ENCODE measurements at regions not wholly inside any gene's neighbourhood (a gene's known extent, or its start where the extent isn't known, plus 50 kb on each side); places are given as distances from the start of the nearest gene placed in this dataset.
A peak's percentile ranks its signal among the peaks of the same experiment; 100 is the strongest.

- DNase-seq (ENCODE audit: low read depth, low spot score) (peak; percentile 53), FAIRE-seq (peak; percentile 88)
- Histone ChIP-seq H3K27ac (ENCODE audit: control insufficient read depth, insufficient read depth, low read length) (no peak overlapping the region), H3K4me2 (ENCODE audit: control insufficient read depth, extremely low read depth, insufficient read depth, low read depth, low read length) (no peak overlapping the region), H3K27me3 (ENCODE audit: control insufficient read depth, extremely low read depth, insufficient read depth, low read length) (no peaks in the 10 kb centered on the region), H3K9me3 (ENCODE audit: control insufficient read depth, low read depth, low read length) (no peaks in the 10 kb centered on the region), H3K4me1 (ENCODE audit: control insufficient read depth, extremely low read depth, insufficient read depth, low read length) (peaks cover 26% of the 10 kb centered on the region), H4K20me1 (ENCODE audit: control insufficient read depth, extremely low read depth, insufficient read depth, low read length) (no peaks in the 10 kb centered on the region), H3K9ac (ENCODE audit: control insufficient read depth, extremely low read depth, insufficient read depth, low read length) (no peak overlapping the region), H3K36me3 (ENCODE audit: control insufficient read depth in 2 of 2, extremely low read depth in 1 of 2, insufficient read depth in 2 of 2, low read length in 2 of 2) (no peaks in the 10 kb centered on the region), H3K4me3 (ENCODE audit: control insufficient read depth in 2 of 3, extremely low read depth in 1 of 3, insufficient read depth in 2 of 3, low read depth in 1 of 3, low read length in 3 of 3) (no peak overlapping the region), H2AFZ (ENCODE audit: control insufficient read depth, low read length) (no peak overlapping the region), H3K79me2 (ENCODE audit: control insufficient read depth, insufficient read depth, low read length) (no peaks in the 10 kb centered on the region), H3K9me1 (ENCODE audit: control insufficient read depth, extremely low read depth, insufficient read depth, low read length) (no peaks in the 10 kb centered on the region)
- dilution Hi-C loops (cut with MboI; ENCODE audit: extremely low pct_ligation_motif_present, low sequenced_read_pairs), result no loop called here
- TF ChIP-seq EZH2 (IDR thresholded peaks at IDR 0.05; ENCODE audit: low read length), result no peak
- no peak for TF ChIP-seq CTCF (optimal IDR thresholded peaks at IDR 0.05 in 1 of 3, IDR thresholded peaks at IDR 0.05 in 1 of 3, conservative IDR thresholded peaks at IDR 0.05 in 1 of 3; ENCODE audit: extremely low read depth in 1 of 3, insufficient read depth in 2 of 3, low read length in 3 of 3)
Observed at GRCh38 chr3:31014317-31015040, 120.0 kb upstream of the GADL1 start.

DNA sequence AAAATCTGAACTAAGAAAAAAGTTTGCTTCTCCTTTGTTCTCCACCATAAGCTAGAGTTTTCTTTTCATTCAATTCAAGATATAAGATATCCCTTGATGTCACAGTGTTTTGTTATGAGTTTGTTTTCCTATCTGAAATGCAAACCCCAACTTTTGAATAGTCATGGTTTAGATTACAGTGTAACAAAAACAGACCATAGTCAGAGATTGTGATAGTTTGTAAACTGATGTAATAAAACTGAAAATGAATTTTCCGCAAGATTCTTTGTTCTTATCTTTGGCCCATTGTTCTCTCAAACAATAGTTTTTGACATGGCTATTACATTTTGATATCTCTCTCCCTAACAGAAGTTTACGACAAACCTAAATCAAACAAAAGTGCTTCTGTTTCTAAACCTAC, 121.7 kb upstream of the GADL1 start:
- no peak overlapping the region for H3K4me3 ChIP-seq (ENCODE audit: control insufficient read depth in 2 of 3, extremely low read depth in 1 of 3, insufficient read depth in 2 of 3, low read depth in 1 of 3, low read length in 3 of 3)
- dilution Hi-C loops (cut with MboI; ENCODE audit: extremely low pct_ligation_motif_present, low sequenced_read_pairs), result no loop called here
- peaks cover 12% of the 10 kb centered on the region for H3K4me1 ChIP-seq (ENCODE audit: control insufficient read depth, extremely low read depth, insufficient read depth, low read length)
- DNase-seq (ENCODE audit: low read depth, low spot score) (no peak), FAIRE-seq (no peak)
- no peak overlapping the region for H3K9ac ChIP-seq (ENCODE audit: control insufficient read depth, extremely low read depth, insufficient read depth, low read length)
- H3K4me2 ChIP-seq (ENCODE audit: control insufficient read depth, extremely low read depth, insufficient read depth, low read depth, low read length), result no peak overlapping the region
- H3K79me2 ChIP-seq (ENCODE audit: control insufficient read depth, insufficient read depth, low read length), result no peaks in the 10 kb centered on the region
- no peaks in the 10 kb centered on the region for H3K27me3 ChIP-seq (ENCODE audit: control insufficient read depth, extremely low read depth, insufficient read depth, low read length)
- no peak overlapping the region for H2AFZ ChIP-seq (ENCODE audit: control insufficient read depth, low read length)
- H3K9me1 ChIP-seq (ENCODE audit: control insufficient read depth, extremely low read depth, insufficient read depth, low read length), result no peaks in the 10 kb centered on the region
- H3K27ac ChIP-seq (ENCODE audit: control insufficient read depth, insufficient read depth, low read length), result no peak overlapping the region
- H4K20me1 ChIP-seq (ENCODE audit: control insufficient read depth, extremely low read depth, insufficient read depth, low read length), result no peaks in the 10 kb centered on the region
- H3K9me3 ChIP-seq (ENCODE audit: control insufficient read depth, low read depth, low read length), result no peaks in the 10 kb centered on the region
- no peak for TF ChIP-seq CTCF (optimal IDR thresholded peaks at IDR 0.05 in 1 of 3, IDR thresholded peaks at IDR 0.05 in 1 of 3, conservative IDR thresholded peaks at IDR 0.05 in 1 of 3; ENCODE audit: extremely low read depth in 1 of 3, insufficient read depth in 2 of 3, low read length in 3 of 3)
- no peak for TF ChIP-seq EZH2 (IDR thresholded peaks at IDR 0.05; ENCODE audit: low read length)
- H3K36me3 ChIP-seq (ENCODE audit: control insufficient read depth in 2 of 2, extremely low read depth in 1 of 2, insufficient read depth in 2 of 2, low read length in 2 of 2), result no peaks in the 10 kb centered on the region

Data from keratinocyte (primary cell).